Lower leg skin (tissue), 4 donors: ENCODE measurements at regions not wholly inside any gene's neighbourhood (a gene's known extent, or its start where the extent isn't known, plus 50 kb on each side); places are given as distances from the start of the nearest gene placed in this dataset.
"Not testable (repeated sequence)": the region's sequence is repeated elsewhere in the genome, so short reads cannot be mapped to it uniquely, and the experiment has no call there.

ENCODE experiments used
- DNase-seq, 2 donors: peaks; one replicate each; pipeline ENCODE4 v3.0.0-alpha.2; 2019; ENCODE audit warnings: low spot score in 2 of 2
- H3K4me3 ChIP-seq: fragments of 200-600 bp; sonication (generic); 2 replicates; pipeline ENCODE4 v1.5.1; 2017; ENCODE audit warnings: mild to moderate bottlenecking, low read depth; ENCODE audit not compliant: poor library complexity, severe bottlenecking
- CTCF ChIP-seq, 3 donors: fragments of 450-650 bp; IDR thresholded peaks; one replicate each; pipeline ENCODE4 v1.5.1; 2016; ENCODE audit warnings: antibody characterized with exemption in 3 of 3, mild to moderate bottlenecking in 3 of 3, moderate library complexity in 2 of 3
- POLR2A ChIP-seq, 2 donors: fragments of 450-650 bp; IDR thresholded peaks; one replicate each; pipeline ENCODE4 v1.6.1; 2016 to 2017; ENCODE audit warnings: antibody characterized with exemption in 2 of 2, mild to moderate bottlenecking in 1 of 2, moderate library complexity in 1 of 2
- WGBS, 2 donors: methylation state at CpG; one replicate each; pipeline ENCODE4 v1.1.5; 2018; 5-methylcytosine and 5-hydroxymethylcytosine counted together
- intact Hi-C: fragments of 100-400 bp; cut with DNase I; formaldehyde crosslinking; loops from one replicate; pipeline ENCODE4 v1.15.0; 2023; ENCODE audit warnings: low total_unique reads

DNA sequence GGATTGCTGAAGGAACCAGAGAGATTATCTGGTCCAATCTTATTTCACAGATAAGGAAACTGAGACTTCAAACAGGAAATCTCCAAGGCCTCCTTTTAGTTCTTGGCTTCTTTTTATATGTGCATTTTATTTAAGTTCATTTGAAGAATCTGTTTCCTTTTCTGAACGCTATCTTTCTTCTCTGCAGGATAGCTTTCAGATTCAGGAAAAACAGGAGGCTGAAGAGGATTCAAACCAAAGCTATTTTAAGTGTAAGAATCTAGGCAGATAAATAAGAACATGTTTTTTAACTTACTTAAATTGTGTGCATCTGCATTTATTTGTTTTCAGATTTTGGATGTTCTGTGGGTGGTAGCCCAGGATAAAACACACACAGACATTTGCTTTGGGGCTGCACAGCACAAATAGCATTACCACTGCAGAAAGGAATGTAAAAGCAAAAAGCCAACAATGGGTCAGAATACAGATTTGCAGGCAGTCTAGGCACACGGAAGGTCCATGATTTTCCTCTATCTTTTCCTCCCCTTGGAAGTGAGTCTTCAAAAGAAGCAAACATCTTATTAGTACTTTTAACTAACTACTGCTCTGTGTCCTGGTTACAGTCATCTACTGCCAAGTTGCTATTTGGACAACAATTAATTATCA is 188.8 kb upstream of the TBX18 start:
- no peak for TF ChIP-seq POLR2A (IDR thresholded peaks at IDR 0.05)
- no peak for TF ChIP-seq CTCF (IDR thresholded peaks at IDR 0.05)
- WGBS, 2 donors, result 43 to 48% methylated on average over 2 of the region's 2 CpGs
- intact Hi-C loops, result no loop called here
- H3K4me3 ChIP-seq, result no peak overlapping the region
- no peak for DNase-seq

DNA sequence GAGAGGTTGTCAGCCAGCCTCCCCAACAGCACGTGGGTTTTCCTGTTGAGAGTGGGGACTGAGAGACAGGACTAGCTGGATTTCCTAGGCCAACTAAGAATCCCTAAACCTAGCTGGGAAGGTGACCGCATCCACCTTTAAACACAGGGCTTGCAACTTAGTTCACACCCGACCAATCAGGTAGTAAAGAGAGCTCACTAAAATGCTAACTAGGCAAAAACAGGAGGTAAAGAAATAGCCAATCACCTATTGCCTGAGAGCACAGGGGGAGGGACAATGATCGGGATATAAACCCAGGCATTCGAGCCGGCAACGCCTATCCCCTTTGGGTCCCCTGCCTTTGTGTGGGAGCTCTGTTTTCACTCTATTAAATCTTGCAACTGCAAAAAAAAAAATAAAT is 180.5 kb upstream of the TBX18 start:
- DNase-seq, H3K4me3 ChIP-seq, intact Hi-C loops: not testable (repeated sequence)
- WGBS, 2 donors, result 86 to 92% methylated on average over 7 of the region's 7 CpGs

DNA sequence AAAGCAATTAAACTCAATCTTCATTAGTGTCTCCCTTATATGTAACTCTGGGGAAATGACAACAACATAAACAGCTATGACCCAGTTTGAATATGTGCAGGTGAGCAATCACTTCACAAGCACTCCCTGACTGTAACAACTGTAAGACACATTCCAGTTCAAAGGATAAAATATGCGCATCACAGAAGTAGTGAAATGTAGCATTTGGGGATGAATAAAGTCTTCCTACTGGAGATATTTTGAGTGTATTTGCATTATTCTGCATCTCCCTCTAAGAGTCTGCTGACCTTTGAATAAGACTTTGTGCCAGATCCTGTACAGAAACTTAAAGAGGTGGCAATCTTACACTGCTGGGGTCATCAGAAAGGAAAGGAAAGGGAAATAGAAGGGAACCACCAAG is 179.5 kb upstream of the TBX18 start:
- 93 to 96% methylated on average over 1 of the region's 1 CpG for WGBS, 2 donors
- no peak overlapping the region for H3K4me3 ChIP-seq
- TF ChIP-seq CTCF (IDR thresholded peaks at IDR 0.05), result no peak
- TF ChIP-seq POLR2A (IDR thresholded peaks at IDR 0.05), result no peak
- intact Hi-C loops, result no loop called here
- no peak for DNase-seq

GRCh38 chr6:84941609-84942008 is 177.2 kb upstream of the TBX18 start:
- DNase-seq, H3K4me3 ChIP-seq, intact Hi-C loops: not testable (repeated sequence)

DNA sequence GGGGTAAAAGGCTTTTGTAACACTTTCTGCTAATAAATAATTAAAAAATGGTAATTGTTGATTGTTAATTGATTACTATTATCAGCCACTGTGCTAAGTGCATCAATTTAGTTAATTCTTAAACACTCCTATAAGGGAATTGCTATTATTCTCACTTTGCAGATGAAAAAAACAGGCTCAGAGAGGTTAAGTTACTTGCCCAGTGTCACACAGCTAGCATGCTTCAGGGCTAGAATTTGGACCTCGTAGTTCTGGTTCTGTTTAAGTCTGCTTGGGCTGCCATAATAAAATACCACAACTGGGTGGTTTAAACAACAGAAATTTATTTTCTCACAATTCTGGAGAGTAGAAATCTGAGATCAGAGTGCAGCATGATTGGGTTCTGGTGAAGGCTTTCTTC is 164.8 kb upstream of the TBX18 start:
- WGBS, 2 donors, result 92 to 93% methylated on average over 1 of the region's 1 CpG
- TF ChIP-seq POLR2A (IDR thresholded peaks at IDR 0.05), result no peak
- TF ChIP-seq CTCF (IDR thresholded peaks at IDR 0.05), result no peak
- intact Hi-C loops, result no loop called here
- H3K4me3 ChIP-seq, result no peak overlapping the region
- DNase-seq, result no peak

DNA sequence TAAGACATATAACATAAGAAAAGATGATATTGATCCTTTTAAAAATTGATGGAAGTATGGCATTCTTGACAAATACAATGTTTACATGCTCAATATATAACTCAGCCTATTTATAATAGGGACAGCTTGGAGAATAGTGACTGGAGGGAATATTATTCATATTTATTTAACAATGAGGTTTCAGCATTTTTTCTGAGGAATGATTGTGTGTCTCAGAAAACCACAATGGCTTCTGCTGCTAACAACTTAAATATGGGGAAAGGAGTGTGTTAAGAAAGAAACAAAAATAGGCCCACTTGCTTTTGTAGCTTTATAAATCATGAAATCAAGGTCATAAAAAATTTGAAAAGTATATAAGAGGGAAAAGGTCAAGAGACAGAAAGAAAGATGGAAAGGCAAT is 163.2 kb upstream of the TBX18 start:
- intact Hi-C loops, result no loop called here
- H3K4me3 ChIP-seq, result no peak overlapping the region
- TF ChIP-seq POLR2A (IDR thresholded peaks at IDR 0.05) (no peak), CTCF (IDR thresholded peaks at IDR 0.05) (no peak)
- DNase-seq, result no peak
